BJ (cell line): ENCODE measurements at regions not wholly inside any gene's neighbourhood (a gene's known extent, or its start where the extent isn't known, plus 50 kb on each side); places are given as distances from the start of the nearest gene placed in this dataset.

Source experiments
- CTCF ChIA-PET: fragments of 350-600 bp; formaldehyde crosslinking; extraction: SDS; loops from one replicate; lab custom pipeline; 2021; ENCODE audit warnings: antibody characterized with exemption, inconsistent platforms; lab: Yijun Ruan, JAX
- POLR2A ChIA-PET: fragments of 300-600 bp; sonication (Branson Sonifier 250); formaldehyde crosslinking; extraction: SDS; loops from one replicate; lab custom pipeline; 2021; ENCODE audit warnings: antibody characterized with exemption; lab: Charles Lee
- DNase-seq: peaks from one replicate; pipeline ENCODE4 v3.0.0-alpha.2; 2011; ENCODE audit warnings: low read depth
- H3K27me3 ChIP-seq: 2 replicates; pipeline ENCODE4 v1.6.0; 2011; ENCODE audit warnings: low read length; ENCODE audit not compliant: control insufficient read depth, insufficient read depth
- H3K36me3 ChIP-seq: 2 replicates; pipeline ENCODE4 v1.5.1; 2011; ENCODE audit warnings: low read length; ENCODE audit not compliant: control insufficient read depth, insufficient read depth
- H3K4me3 ChIP-seq: 2 replicates; pipeline ENCODE4 v1.5.1; 2011; ENCODE audit warnings: low read depth, mild to moderate bottlenecking, control low read depth, low read length
- TF ChIP-seq, protein P1 (sequence below): IDR thresholded peaks from 2 replicates; pipeline ENCODE4 v1.5.1; 2011; ENCODE audit warnings: low read depth, mild to moderate bottlenecking, control low read depth, inconsistent platforms, low read length, moderate library complexity; ENCODE audit not compliant: insufficient read depth

DNA sequence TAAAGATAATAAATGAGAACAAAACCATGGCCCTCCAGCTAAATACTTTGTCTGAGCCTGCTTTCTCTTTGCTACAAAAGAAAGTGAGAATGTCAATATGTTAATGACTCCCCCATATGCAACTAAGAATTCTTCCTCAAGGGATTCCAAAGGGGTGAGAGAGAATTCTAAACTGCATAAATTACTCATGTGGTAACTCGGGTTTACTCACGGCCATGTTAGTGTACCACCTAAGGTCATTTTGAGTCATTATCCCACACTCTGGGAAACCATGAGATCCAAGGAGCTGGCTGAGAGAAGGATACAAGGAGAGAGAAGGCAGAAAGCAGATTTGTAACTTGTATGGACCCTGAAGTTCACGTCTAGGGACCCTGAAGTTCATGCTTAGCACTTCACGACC is 190.3 kb downstream of the DHX15 start:
- Histone ChIP-seq H3K4me3 (no peak overlapping the region), H3K36me3 (no peaks in the 10 kb centered on the region), H3K27me3 (no peaks in the 10 kb centered on the region)
- ChIA-PET CTCF (no interaction called here), POLR2A (no interaction called here)
- DNase-seq, result peak; percentile 1
- TF ChIP-seq, protein P1, sequence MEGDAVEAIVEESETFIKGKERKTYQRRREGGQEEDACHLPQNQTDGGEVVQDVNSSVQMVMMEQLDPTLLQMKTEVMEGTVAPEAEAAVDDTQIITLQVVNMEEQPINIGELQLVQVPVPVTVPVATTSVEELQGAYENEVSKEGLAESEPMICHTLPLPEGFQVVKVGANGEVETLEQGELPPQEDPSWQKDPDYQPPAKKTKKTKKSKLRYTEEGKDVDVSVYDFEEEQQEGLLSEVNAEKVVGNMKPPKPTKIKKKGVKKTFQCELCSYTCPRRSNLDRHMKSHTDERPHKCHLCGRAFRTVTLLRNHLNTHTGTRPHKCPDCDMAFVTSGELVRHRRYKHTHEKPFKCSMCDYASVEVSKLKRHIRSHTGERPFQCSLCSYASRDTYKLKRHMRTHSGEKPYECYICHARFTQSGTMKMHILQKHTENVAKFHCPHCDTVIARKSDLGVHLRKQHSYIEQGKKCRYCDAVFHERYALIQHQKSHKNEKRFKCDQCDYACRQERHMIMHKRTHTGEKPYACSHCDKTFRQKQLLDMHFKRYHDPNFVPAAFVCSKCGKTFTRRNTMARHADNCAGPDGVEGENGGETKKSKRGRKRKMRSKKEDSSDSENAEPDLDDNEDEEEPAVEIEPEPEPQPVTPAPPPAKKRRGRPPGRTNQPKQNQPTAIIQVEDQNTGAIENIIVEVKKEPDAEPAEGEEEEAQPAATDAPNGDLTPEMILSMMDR, result no peak

DNA sequence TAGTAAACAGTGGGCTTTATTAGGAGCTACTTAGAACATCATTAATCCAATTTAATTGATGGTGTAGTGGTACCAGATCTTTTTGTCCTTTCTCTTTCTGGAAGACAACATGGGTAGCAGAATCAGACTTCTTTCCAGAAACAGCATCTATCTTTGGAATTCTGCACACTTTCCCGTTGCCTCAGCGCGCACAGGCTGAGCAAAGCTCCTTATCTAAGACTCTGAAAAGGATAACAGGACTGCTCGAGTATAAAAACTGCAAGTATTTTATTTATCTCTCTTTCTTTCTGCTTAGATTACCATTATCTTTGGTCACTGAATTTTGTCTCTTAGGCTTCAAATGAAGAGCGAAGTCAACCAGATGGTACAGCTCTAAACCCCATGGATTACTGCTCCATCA is 191.7 kb downstream of the DHX15 start:
- Histone ChIP-seq H3K4me3 (no peak overlapping the region), H3K36me3 (no peaks in the 10 kb centered on the region), H3K27me3 (no peaks in the 10 kb centered on the region)
- ChIA-PET POLR2A (no interaction called here), CTCF (interaction anchor here (0.6 kb wide), 2 partner anchors 12 to 184 kb away, joined by 3 read pairs; no protein-coding TSS in a partner anchor)
- no peak for DNase-seq
- TF ChIP-seq, protein P1, result no peak

DNA sequence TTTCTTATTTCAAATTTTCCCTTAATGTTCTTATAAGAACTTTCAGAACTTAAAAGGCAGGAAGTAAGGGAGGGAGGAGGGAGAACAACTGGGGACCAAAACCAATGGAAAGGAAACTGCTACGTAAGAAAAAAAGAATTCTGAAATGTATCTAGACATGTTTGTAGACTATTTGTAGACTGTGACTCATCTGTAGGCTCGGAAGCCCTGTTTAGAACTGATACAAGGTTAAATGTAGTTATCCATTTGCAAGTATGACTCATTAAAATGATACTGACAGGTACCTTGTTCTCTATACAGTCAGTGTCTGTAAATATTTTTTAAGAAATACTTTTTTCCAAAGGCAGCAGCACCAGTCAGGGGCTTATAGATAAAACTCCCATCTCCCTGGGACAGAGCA is 202.0 kb downstream of the DHX15 start:
- ChIA-PET POLR2A (no interaction called here), CTCF (interaction anchor here (0.7 kb wide), 1 partner anchor 1829 kb away, joined by 3 read pairs; no protein-coding TSS in a partner anchor)
- H3K4me3 ChIP-seq, result no peak overlapping the region
- TF ChIP-seq, protein P1, result no peak
- no peaks in the 10 kb centered on the region for H3K27me3 ChIP-seq
- no peaks in the 10 kb centered on the region for H3K36me3 ChIP-seq
- DNase-seq, result no peak

DNA sequence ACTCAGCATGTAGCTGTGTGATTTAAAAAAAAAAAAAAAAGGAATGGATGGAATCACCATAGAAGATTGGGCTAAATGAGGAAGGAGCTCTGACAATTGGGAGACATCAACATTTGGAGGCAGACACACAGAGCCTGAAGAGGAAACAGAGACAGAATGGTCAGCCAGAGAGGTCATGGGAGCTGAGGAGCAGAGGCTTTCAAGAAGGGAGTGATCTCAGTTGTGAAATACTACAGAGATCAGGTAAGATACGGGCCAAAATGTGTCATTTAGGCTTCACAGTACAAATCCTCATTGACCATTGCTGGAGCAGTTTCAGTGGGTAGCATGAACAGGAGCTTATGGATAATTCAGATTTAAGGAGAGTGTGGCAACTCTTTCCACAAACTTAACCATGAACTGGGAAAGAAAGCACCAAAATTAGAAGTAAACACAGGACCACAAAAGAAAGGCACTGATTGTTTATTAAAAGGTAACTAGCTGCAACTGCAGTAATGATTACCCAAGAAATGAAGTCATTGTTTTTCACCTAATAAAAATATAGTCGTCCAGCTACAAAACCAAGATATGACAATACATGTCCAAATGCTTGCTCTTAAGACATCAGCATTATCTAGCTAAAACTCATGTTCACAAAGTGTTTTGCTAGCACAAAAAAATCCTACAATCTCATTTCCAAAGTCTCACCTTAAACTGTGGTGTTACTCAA is 203.2 kb downstream of the DHX15 start:
- DNase-seq, result no peak
- CTCF ChIA-PET, result no interaction called here
- Histone ChIP-seq H3K4me3 (no peak overlapping the region), H3K27me3 (no peaks in the 10 kb centered on the region), H3K36me3 (no peaks in the 10 kb centered on the region)
- TF ChIP-seq, protein P1, result no peak
- POLR2A ChIA-PET, result no interaction called here

DNA sequence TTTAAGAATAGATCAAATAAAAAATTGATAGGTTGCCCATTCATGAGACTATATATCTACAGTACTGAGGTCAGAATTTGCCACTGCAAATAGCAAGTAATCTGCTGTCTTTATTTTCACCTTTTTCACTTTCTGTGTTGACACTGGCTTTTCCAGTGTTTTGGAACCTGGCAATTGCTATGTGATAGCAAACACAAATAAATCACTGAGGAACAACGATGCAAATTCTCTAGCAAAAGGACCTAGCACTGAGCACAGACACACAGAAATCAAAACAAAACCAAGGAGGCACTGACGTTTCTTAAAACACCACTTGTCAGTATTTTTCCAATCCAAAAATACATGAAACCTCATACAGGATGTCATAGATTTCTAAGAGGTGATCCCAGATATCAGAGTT is 210.7 kb downstream of the DHX15 start:
- CTCF ChIA-PET, result no interaction called here
- Histone ChIP-seq H3K36me3 (no peaks in the 10 kb centered on the region), H3K4me3 (no peak overlapping the region), H3K27me3 (no peaks in the 10 kb centered on the region)
- no peak for DNase-seq
- TF ChIP-seq, protein P1, result no peak
- POLR2A ChIA-PET, result no interaction called here
